Activated CD8-positive, alpha-beta memory T cell treated with anti-CD3 and anti-CD28 coated beads, Interleukin-2, amount 50 U/mL, for 1 hour (primary cell): ENCODE measurements at regions not wholly inside any gene's neighbourhood (a gene's known extent, or its start where the extent isn't known, plus 50 kb on each side); places are given as distances from the start of the nearest gene placed in this dataset.

ENCODE experiments used
- DNase-seq: peaks from one replicate; pipeline ENCODE4 v3.0.0-alpha.2; 2020; ENCODE audit errors: extremely low read depth

- no peak for DNase-seq
These were observed 379.3 kb upstream of the PKDCC start for GRCh38 chr2:41668529-41668928.

DNA sequence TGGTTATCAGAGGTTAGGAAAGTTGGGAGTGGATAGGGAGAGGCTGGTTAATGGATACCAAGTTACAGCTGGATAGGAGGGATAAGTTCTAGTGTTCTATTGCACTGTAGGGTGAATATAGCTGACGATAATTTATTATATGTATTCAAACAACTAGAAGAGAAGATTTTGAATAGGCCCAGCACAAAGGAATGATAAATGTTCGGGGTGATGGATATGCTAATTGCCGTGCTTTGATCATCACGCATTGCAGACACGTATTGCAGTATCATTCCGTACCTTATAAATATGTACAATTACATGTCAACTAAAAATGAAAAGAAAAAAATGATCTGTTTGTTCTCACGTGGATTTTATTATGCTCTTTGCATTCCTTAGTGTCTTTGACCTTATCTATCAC is 369.2 kb upstream of the PKDCC start:
- no peak for DNase-seq

DNA sequence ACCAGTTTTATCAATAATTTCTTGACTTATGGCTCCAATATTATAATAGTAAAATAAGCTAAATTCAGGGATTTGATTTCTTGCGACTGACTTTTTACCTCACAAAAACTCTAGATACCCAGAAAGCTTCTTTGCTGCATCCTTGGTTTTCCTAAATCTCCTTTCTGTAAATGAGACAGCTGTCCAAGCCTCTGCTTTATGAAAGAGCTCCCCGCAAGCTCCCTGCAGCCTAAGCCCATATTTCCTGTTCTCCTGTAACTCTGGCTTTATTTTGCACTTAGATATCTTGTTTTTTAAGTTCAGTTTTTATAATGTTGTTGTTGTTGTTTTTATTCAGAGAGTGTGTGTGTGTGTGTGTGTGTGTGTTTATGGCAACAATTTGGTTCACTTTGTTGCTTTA is 361.7 kb upstream of the PKDCC start:
- DNase-seq = no peak

GRCh38 chr2:41691561-41691960 is 356.3 kb upstream of the PKDCC start:
- no peak for DNase-seq

DNA sequence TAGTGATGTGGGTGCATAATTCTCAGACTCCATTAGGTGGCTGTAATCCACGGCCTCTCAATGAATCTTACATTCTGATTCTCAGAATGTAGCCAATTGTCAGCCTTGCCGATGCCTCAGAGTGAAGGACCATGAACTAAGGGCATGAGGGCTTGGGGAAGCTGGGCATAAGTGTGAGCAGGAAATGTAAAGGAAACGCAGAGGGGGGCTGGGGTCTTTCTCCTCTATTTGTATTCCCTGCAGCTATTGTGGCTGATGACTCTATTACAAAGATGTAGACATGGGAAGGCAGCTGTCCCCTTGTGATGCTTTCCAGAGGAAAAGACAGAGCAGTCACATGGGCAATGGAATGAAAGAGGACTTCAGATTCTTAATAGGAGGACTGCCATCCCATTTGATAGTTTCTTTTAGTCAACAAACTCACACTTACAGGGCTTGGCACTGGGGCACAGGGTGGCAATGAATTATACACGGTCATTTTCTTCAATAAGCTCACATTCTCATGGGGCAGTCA is 353.2 kb upstream of the PKDCC start:
- DNase-seq = no peak

GRCh38 chr2:41695198-41696113 is 352.4 kb upstream of the PKDCC start:
- DNase-seq = no peak

GRCh38 chr2:41697389-41697788 is 350.4 kb upstream of the PKDCC start:
- no peak for DNase-seq

GRCh38 chr2:41698678-41699422 is 349.0 kb upstream of the PKDCC start:
- no peak for DNase-seq

GRCh38 chr2:41701231-41701630 is 346.6 kb upstream of the PKDCC start:
- DNase-seq = no peak

GRCh38 chr2:41703123-41703522 is 344.7 kb upstream of the PKDCC start:
- no peak for DNase-seq

DNA sequence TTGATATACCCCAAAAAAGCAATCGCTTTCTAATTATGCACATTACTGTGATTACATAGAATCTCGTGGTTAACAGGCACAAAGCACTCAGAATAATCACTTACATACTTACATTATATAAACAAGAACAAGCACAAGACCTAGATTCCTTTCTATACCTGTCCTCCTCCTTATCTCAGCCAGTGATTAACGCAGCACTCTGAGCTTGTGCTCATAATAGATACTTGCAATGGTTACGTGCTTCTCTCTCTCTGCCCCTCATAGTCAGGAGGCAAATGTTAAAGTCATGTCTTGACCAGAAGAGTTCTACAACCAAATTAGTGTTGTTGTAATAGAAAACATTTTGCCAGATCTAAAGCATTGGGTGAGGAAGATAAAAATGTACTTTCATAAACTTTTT is 342.2 kb upstream of the PKDCC start:
- no peak for DNase-seq

DNA sequence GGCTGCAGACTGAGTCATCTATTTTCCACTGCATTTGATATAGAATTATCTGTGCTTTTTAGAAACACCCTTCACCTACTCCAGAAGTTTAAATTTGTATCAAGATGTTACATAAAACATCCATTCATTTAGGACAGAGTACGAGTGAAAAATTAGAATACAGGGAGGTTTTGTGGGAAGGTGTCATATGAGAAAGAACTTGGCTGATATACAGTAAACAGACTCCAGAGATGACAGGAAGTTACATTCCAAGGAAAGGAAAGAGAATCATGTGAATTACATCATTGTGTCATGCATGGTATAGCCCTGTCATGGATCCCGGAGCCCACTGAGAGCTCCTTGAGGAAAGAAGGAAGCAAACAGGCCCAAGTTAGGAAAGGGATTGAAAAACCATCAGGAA is 341.5 kb upstream of the PKDCC start:
- DNase-seq = no peak

DNA sequence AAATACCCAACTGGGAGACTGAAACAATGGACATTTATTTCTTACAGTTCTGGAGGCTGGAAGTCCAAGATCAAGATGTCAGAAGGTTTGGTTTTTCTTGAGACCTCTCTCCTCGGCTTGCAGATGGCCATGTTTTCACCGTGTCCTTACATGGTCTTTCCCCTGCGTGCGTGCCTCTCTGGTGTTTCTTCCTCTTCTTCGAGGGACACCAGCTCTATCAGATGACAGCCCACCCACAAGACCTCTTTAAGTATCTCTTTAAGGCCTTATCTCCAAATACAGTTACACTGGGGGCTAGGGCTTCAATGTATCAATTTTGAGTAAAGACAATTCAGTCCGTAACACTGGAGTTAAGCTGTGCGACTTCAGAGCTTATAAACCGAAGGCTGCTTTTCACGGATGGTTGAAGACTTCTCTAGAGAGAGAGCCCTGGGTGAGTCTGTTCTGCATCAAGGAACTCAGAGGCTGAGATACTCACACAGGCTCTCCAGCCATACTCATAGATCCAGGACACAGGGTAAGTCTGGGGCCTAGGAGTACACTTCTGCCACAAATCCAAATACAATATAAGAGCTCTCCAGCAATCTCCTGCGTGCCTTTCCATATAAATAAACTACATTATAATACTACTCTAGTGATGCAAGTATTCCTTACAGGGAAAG is 339.9 kb upstream of the PKDCC start:
- no peak for DNase-seq

GRCh38 chr2:41709702-41710599 is 337.9 kb upstream of the PKDCC start:
- DNase-seq = no peak

- no peak for DNase-seq
These were observed 336.9 kb upstream of the PKDCC start for GRCh38 chr2:41710944-41711343.

DNA sequence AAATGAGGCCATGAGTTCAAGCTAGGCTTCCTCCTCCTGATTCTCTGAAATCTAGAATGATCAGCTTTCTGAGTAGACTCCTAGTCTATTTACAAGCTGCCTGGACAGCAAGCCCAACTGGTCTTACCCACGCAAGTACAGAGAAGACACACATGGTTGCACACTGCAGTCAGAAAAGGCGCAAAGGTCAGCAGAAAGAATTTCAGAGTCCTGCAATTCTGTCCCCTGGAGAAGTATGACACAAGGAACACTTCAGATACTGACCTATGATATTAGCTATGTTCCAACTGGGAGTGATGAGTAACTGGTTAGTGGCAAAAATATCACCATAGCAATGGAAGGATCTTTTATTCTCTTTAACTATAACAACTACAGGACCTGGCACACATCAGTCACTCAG is 336.1 kb upstream of the PKDCC start:
- DNase-seq = no peak

GRCh38 chr2:41716497-41716896 is 331.3 kb upstream of the PKDCC start:
- no peak for DNase-seq

DNA sequence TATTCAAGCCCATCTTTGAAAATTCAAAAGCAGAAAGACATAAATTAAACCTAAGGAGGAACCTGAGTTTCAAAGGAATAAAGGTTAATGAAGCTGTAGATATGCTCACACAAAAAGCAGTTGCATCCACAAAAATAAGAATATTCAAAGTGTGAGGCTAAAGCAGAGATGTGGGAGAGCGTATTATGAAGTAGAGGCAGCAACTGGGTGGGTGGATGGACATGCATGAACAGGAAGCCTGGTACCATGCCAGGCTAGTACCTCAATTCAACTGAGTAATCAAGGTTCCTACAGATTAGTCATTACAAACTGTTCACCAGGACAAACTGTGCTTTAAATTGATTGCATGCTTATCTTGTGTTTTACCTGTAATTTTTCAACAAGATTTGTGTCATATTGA is 330.0 kb upstream of the PKDCC start:
- DNase-seq = no peak

DNA sequence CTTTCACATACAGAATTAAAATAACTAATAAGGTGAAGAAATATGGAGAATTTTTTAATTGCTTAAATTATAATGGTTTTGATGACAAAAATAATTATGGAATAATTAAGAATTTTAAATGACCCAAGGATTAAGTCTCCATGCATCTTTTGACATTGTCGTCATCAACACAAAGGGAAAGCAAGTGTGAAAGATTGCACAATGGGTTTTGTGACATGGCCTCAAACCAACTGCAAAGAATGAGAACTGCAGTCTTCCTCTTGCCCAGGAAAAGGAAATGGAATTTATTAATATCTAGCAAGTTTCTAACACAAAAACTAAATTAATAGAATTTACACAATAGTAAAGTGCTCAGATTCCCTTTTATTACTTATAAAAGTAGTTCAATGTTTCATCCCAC is 329.1 kb upstream of the PKDCC start:
- no peak for DNase-seq

GRCh38 chr2:41719756-41720155 is 328.1 kb upstream of the PKDCC start:
- no peak for DNase-seq
